ENCODE measurements at regions not wholly inside any gene's neighbourhood (a gene's known extent, or its start where the extent isn't known, plus 50 kb on each side); places are given as distances from the start of the nearest gene placed in this dataset.
"Not testable (repeated sequence)": the region's sequence is repeated elsewhere in the genome, so short reads cannot be mapped to it uniquely, and the experiment has no call there.

- DNase-seq (ENCODE audit: low read depth): not testable (repeated sequence)
Measured at GRCh38 chr14:105917136-105917932, 391.0 kb downstream of the TMEM121 start.

GRCh38 chr14:105917933-105918436 is 391.6 kb downstream of the TMEM121 start:
- DNase-seq (ENCODE audit: low read depth): no peak

- DNase-seq (ENCODE audit: low read depth): no peak
Measured at GRCh38 chr14:105918496-105919262, 392.3 kb downstream of the TMEM121 start.

DNA sequence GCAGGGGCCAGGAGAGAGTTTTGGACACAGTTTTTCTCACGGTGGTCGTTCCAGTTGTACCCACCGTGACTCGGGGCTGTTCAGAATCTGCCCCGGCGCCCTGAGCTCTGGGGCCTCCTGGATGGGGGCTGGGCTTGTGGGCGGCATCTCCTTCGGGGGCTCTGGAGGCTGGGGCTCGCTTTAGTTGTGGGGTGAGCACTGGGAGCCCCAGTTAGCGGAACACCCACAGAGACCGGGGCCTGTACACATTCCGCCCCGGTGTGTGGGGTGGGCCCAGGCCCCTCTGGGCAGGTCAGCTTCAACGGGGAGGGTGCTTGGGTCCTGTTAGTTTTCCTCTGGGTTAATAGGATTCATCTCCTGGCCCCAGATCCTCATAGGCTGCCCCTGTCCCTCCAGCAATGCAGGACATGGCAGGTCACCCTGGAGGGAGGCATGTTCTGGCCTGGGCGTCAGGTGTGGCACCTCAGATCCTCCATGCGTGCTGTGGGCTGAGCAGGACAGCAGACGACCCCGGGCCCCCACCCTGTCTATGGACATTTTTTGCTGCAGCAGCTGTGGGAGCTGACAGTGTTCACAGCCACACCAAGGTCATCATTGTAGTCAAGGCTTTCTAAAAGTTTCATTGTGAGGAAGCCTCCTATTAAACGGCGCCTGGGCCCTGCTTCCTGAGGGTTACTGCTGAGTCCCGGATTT is 393.2 kb downstream of the TMEM121 start:
- DNase-seq (ENCODE audit: low read depth): no peak

- not testable (repeated sequence) for DNase-seq (ENCODE audit: low read depth)
Measured at GRCh38 chr14:105920151-105920700, 393.8 kb downstream of the TMEM121 start.

DNA sequence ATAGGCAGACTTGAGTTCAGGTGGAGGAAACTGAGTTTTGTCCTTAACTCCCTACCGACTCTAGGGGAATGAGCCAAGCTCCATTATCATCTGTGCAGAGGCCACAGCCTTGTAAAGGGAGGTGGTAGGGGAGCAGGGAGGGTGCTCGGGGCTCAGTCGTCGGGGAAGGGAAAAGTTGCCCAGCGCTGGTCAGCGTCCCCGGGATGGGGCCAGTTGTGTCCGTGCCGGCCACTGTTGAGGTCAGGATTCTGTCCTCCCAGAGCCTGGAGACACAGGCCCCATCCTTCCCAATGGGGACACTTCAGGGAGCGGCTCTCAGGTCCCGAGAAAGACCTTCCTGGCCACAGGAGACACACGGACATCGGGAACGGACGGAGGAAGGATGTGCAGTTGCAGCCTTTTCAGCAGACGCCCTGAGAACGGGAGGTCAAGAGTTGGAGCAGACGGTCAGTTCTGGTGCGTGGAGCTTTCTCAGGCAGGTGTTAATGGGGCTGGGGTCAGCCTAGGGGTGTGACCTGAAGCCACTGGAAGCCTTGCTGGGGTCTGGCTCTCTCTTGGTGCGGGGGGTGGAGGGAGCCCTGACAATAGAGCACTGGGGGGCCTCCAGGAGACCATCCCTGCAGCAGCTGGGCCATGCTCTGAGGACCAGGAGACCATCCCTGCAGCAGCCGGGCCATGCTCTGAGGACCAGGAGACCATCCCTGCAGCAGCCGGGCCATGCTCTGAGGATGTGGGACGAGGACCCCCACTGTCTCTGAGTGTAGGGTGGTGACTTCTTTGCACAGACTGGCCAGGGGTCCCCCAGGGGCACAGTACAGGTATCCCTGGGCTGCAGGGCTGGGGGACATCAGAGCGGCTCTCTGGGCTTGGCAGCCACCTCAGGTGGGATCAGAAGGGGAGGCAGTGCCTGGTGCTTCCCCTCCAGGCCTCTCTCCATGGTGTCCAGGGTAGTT is 394.7 kb downstream of the TMEM121 start:
- DNase-seq (ENCODE audit: low read depth): not testable (repeated sequence)

DNA sequence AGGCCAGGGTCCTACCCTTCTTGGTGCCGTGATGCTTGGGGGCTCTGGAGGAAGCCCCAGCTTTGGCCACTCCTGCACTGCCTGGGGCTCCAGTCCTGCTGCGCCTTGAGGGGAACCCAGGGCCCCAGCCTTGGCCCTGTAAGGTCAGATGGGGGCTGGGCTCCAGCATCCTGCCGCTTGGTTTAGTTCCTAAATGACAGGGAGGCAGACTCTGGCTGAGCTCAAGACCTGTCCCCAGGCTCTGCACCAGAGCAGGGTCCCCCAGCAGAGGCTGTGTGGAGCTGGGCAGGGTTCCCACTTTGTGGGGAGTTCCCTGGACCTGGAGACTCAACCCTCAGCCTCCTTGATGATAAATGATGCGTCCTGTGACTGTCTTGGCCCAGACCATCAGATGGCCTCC is 395.4 kb downstream of the TMEM121 start:
- DNase-seq (ENCODE audit: low read depth): not testable (repeated sequence)

GRCh38 chr14:105923520-105924191 is 397.3 kb downstream of the TMEM121 start:
- DNase-seq (ENCODE audit: low read depth): not testable (repeated sequence)

DNA sequence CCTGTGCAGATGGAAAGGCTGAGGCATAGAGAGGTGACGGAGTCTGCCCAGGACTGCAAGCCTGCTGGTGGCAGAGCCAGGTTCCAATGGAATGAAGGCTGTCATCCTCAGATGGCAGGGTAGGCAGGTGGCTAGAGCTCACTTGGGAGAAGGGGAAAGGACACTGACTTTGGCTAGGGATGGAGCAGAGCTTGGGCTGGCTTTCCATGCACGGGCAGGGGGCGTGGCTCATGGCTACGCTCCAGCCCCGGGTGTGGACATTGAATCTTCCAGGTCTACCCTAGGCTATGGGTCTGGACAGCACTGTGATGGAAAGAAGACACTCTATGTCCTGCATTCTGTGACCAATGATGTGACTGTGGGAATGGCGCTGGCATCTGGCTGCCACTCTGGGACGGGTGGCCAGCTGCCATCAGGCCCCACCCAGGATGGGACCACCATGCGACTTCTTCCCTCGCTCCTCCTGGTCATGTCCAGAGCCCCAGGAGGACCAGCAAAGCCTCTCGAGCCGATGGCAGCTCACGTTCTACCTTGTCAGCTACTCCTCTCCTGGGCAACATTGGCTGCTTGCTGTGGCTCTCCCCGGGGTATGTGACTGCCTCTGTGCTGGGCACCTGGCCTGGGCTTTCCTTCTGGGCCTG is 398.7 kb downstream of the TMEM121 start:
- DNase-seq (ENCODE audit: low read depth): no peak

GRCh38 chr14:105925615-105926372 is 399.4 kb downstream of the TMEM121 start:
- DNase-seq (ENCODE audit: low read depth): no peak

- no peak for DNase-seq (ENCODE audit: low read depth)
Measured at GRCh38 chr14:105926373-105927095, 400.2 kb downstream of the TMEM121 start.

GRCh38 chr14:105927096-105928060 is 401.0 kb downstream of the TMEM121 start:
- no peak for DNase-seq (ENCODE audit: low read depth)

DNA sequence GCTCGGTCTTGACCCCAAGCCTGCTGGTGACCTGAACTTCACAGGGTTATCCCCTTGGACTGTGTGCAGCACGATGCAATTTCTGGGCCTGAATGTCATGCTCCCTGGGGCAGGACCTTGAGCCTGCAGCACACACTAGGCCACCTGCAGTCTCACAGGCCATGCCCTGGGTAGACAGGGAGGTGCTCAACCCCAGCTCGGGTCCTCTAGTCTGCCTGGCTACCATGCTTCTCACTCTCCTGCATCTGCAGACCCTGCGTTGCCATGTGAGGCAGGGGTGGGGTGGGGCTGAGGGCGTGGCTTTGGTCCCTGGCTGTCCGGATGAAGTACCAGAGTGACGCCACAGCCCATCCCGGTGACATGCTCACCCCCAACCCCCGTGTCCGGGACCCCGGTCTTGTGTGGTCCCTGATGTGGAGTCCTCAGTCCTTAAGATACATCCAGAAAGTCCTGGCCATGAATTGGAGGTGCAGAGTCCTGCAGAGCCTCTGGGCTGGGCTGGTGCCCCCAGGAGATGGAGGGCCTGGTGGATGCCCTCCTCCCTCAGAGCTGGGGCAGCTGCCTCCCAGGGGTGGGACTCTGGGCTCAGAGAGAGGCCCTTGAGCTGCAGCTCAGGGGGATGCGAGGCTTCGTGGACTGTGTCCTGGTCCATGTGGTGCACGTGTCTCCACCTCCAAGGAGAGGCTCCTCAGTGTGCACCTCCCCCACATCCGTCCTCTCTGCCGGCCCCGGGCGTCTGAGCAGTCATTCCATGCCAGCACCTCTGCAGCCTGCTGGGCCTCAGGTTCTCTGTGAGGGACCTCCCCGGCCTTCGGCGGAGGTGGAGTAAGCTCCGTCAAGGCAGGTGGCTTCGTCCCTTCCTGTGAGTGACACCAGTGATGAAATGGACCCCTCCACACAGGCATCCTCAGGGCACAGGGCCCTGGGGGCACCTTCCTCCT is 402.1 kb downstream of the TMEM121 start:
- not testable (repeated sequence) for DNase-seq (ENCODE audit: low read depth)

DNA sequence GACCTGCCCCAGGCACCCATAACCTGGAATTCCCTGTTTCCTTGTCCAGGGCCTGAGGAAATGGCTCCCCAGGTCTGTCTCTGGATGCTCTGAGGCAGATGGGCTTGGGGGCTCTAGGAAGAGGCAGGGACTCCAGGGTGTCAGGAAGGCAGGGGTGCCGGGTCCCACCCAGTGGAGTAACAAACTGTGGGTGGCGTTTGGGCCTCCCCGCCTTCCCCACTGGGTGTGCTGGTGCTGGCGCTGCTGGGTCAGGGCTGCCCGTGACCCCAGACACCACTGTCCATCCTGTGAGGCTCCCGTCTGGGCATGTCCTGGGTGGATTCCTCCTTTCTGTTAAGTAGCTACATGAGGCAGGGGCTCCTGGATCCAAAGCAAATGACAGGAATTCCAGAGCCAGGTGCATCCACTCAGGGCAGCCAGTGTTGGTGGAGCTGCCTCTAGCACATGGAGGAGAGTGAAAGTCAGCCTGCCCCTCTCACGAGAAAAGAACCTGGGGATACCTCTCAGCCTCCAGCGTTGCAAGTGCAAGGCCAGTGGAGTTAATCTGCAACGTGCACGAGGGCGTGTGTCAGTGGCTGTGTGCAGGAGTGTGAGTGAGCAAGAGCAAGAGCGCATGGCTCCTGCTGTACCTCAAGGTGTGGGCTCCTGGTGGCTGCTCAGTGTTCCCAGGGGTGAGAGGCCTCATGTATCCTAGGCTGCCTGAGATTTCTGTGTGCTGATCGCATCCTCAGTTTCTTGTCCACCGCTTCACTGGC is 403.1 kb downstream of the TMEM121 start:
- no peak for DNase-seq (ENCODE audit: low read depth)

- DNase-seq (ENCODE audit: low read depth): no peak
Measured at GRCh38 chr14:105930572-105930971, 404.2 kb downstream of the TMEM121 start.
